SK-N-SH (cell line): ENCODE measurements at regions not wholly inside any gene's neighbourhood (a gene's known extent, or its start where the extent isn't known, plus 50 kb on each side); places are given as distances from the start of the nearest gene placed in this dataset.

Experiments used
- CTCF ChIA-PET: fragments of 300-600, 350-600 bp; formaldehyde crosslinking; extraction: SDS; loops from one replicate; lab custom pipeline; 2021; lab: Yijun Ruan, JAX
- POLR2A ChIA-PET: fragments of 350-600 bp; sonication (Branson Sonifier 250); formaldehyde crosslinking; extraction: SDS; loops from one replicate; lab custom pipeline; 2020; ENCODE audit warnings: antibody characterized with exemption, inconsistent platforms; lab: Yijun Ruan, JAX
- DNase-seq: peaks from one replicate; pipeline ENCODE4 v3.0.0; 2012
- H2AFZ ChIP-seq: fragments of 200-600 bp; sonication (generic); 2 replicates; pipeline ENCODE4 v1.8.1; 2016; ENCODE audit warnings: antibody characterized with exemption, mild to moderate bottlenecking, low read depth
- H3F3A ChIP-seq: fragments of 200-600 bp; sonication (generic); replicated peaks from 2 replicates; pipeline ENCODE3; 2016; ENCODE audit warnings: antibody characterized with exemption, mild to moderate bottlenecking; ENCODE audit not compliant: insufficient read depth
- H3K27ac ChIP-seq, 2 experiments: fragments of 200-500 bp in 1 of 2; fragments of 200-600 bp in 1 of 2; sonication (Bioruptor generic) in 1 of 2; sonication (generic), shearing (Covaris generic) in 1 of 2; 2 replicates each; pipeline versions ENCODE4 v1.5.1 to v1.6.1; 2014 to 2016; ENCODE audit warnings: low read depth in 2 of 2, inconsistent platforms in 1 of 2, low read length in 1 of 2, mild to moderate bottlenecking in 1 of 2, mixed read lengths in 1 of 2
- H3K27me3 ChIP-seq: fragments of 200-600 bp; sonication (generic), shearing (Covaris generic); 2 replicates; pipeline ENCODE4 v1.6.1; 2016; ENCODE audit warnings: mixed run types; ENCODE audit not compliant: insufficient read depth
- H3K36me3 ChIP-seq, 2 experiments: fragments of 200-500 bp in 1 of 2; fragments of 200-600 bp in 1 of 2; sonication (Bioruptor generic) in 1 of 2; sonication (generic) in 1 of 2; replicated peaks in 1 of 2; 2 replicates each; pipeline versions ENCODE3 to v1.5.1; 2014 to 2016; ENCODE audit warnings: low read length in 1 of 2, mild to moderate bottlenecking in 1 of 2; ENCODE audit not compliant: insufficient read depth in 2 of 2, control insufficient read depth in 1 of 2
- H3K4me1 ChIP-seq, 2 experiments: fragments of 200-500 bp in 1 of 2; fragments of 200-600 bp in 1 of 2; sonication (Bioruptor generic) in 1 of 2; sonication (generic), shearing (Covaris generic) in 1 of 2; 2 replicates each; pipeline versions ENCODE4 v1.5.1 to v1.6.1; 2014 to 2016; ENCODE audit warnings: low read depth in 1 of 2, low read length in 1 of 2, mixed run types in 1 of 2; ENCODE audit not compliant: insufficient read depth in 2 of 2, control insufficient read depth in 1 of 2
- H3K4me2 ChIP-seq: fragments of 200-600 bp; sonication (generic), shearing (Covaris generic); 2 replicates; pipeline ENCODE4 v1.6.1; 2017; ENCODE audit warnings: mixed run types
- H3K4me3 ChIP-seq, 2 experiments: fragments of 200-500 bp in 1 of 2; fragments of 200-600 bp in 1 of 2; sonication (Bioruptor generic) in 1 of 2; sonication (generic), shearing (Covaris generic) in 1 of 2; 2 replicates each; pipeline versions ENCODE4 v1.5.1 to v1.8.1; 2014 to 2016; ENCODE audit warnings: low read depth in 2 of 2, inconsistent platforms in 1 of 2, low read length in 1 of 2, mild to moderate bottlenecking in 1 of 2, mixed read lengths in 1 of 2, moderate library complexity in 1 of 2
- H3K79me2 ChIP-seq: fragments of 200-600 bp; sonication (generic); 2 replicates; pipeline ENCODE4 v1.8.1; 2017; ENCODE audit warnings: mild to moderate bottlenecking; ENCODE audit not compliant: insufficient read depth
- H3K9ac ChIP-seq: fragments of 200-600 bp; sonication (generic); 2 replicates; pipeline ENCODE4 v1.6.1; 2017; ENCODE audit warnings: mixed run types
- H3K9me2 ChIP-seq: fragments of 200-600 bp; sonication (generic); 2 replicates; pipeline ENCODE4 v1.6.1; 2017; ENCODE audit warnings: mixed run types
- H3K9me3 ChIP-seq: fragments of 200-600 bp; sonication (generic); 2 replicates; pipeline ENCODE4 v1.6.1; 2017; ENCODE audit warnings: mixed run types, mild to moderate bottlenecking, moderate library complexity
- H4K20me1 ChIP-seq: fragments of 200-600 bp; sonication (generic); 2 replicates; pipeline ENCODE4 v1.6.1; 2017; ENCODE audit warnings: mild to moderate bottlenecking, mixed run types; ENCODE audit not compliant: insufficient read depth
- CHD2 ChIP-seq: fragments of 150-350 bp; IDR thresholded peaks from 2 replicates; pipeline ENCODE4 v1.6.1; 2018; ENCODE audit warnings: low read length; ENCODE audit not compliant: partially characterized antibody
- GABPA ChIP-seq: IDR thresholded peaks from 2 replicates; pipeline ENCODE4 v1.4.0; 2012; ENCODE audit warnings: low read depth, mild to moderate bottlenecking
- GATA2 ChIP-seq: sonication (generic); formaldehyde crosslinking; IDR thresholded peaks from 2 replicates; pipeline ENCODE4 v1.5.0; 2020; ENCODE audit warnings: mild to moderate bottlenecking, missing genetic modification reagents
- POLR2AphosphoS5 ChIP-seq: IDR thresholded peaks from 2 replicates; pipeline ENCODE4 v1.6.1; 2012; ENCODE audit warnings: low read depth, low read length
- RCOR1 ChIP-seq: fragments of 150-350 bp; IDR thresholded peaks from 2 replicates; pipeline ENCODE4 v1.6.1; 2017; ENCODE audit warnings: antibody characterized with exemption, low read length
- SIN3A ChIP-seq: IDR thresholded peaks from 2 replicates; pipeline ENCODE4 v1.6.1; 2012; ENCODE audit warnings: low read depth, mild to moderate bottlenecking, low read length, moderate library complexity, borderline replicate concordance
- TAF1 ChIP-seq: IDR thresholded peaks from 2 replicates; pipeline ENCODE4 v1.6.1; 2012; ENCODE audit warnings: low read depth, mild to moderate bottlenecking, low read length, moderate library complexity, borderline replicate concordance
- TEAD4 ChIP-seq: IDR thresholded peaks from 2 replicates; pipeline ENCODE4 v1.4.0; 2012; ENCODE audit warnings: mild to moderate bottlenecking, borderline replicate concordance; ENCODE audit not compliant: insufficient read depth
- WGBS: methylation state at CpG from one replicate; pipeline ENCODE4 v1.1.6; 2017; ENCODE audit warnings: low lambda C conversion rate; 5-methylcytosine and 5-hydroxymethylcytosine counted together
- TF ChIP-seq, protein P1 (sequence below): IDR thresholded peaks from 2 replicates; pipeline ENCODE4 v1.4.0; 2012; ENCODE audit warnings: low read depth, borderline replicate concordance
- TF ChIP-seq, protein P2 (sequence below): IDR thresholded peaks from 2 replicates; pipeline ENCODE4 v1.6.1; 2012; ENCODE audit warnings: mild to moderate bottlenecking, low read depth, low read length, moderate library complexity
- TF ChIP-seq, protein P3 (sequence below): fragments of 150-350 bp; IDR thresholded peaks from 2 replicates; pipeline ENCODE4 v1.6.1; 2016; ENCODE audit warnings: mild to moderate bottlenecking, low read depth, low read length
- TF ChIP-seq, protein P4 (sequence below): fragments of 200-600 bp; sonication (generic); IDR thresholded peaks from 2 replicates; pipeline ENCODE4 v1.6.1; 2017; ENCODE audit warnings: antibody characterized with exemption, mild to moderate bottlenecking, moderate library complexity

DNA sequence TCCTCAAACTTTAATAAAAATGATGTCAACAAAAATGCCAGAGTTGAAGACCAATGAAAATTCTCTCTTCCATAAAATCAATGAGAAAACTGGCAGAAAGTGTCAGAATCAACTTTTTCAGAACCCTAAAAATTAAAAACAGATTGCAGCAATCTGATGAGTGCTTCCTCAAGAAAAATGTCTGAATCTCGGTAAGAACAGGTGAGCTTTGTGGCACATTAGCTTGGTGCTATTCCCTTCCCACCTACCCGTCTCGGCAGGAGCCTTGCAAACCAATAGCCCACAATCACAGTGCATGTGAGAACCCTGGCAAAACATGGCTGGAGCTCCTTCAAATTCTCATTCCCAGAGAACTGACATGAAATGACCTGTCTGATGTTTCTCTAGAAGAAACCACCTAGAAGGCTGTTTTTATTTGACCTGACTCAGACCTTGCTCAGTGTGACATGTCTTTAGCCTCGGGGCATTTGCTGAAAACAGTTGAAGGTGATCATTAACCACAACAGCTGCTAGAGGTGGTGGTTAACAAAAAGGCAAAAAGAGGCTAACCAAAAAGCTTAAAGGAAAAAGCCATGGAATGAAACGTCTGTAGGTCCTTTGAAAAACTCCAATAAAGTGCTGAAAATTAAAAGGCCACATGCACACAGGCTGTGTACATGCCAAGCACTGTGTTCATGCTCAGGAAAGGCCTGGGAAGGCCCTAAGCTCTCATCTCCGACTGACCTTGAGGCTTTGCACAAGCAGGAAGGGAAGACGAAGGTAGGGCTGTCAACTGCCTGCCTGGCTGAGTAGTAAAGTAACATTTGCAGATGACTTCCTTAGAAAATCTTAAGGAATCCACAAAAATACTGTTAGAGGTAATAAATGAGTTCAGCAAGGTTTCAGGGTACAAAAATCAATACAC is 253.0 kb upstream of the NSMCE3 start:
- ChIA-PET CTCF (no interaction called here), POLR2A (no interaction called here)
- Histone ChIP-seq H3K4me3 (no peak overlapping the region), H3K27me3 (no peaks in the 10 kb centered on the region), H3F3A (no peaks in the 10 kb centered on the region), H3K79me2 (no peaks in the 10 kb centered on the region), H4K20me1 (no peaks in the 10 kb centered on the region), H3K9me3 (no peaks in the 10 kb centered on the region), H3K4me2 (no peak overlapping the region), H2AFZ (no peak overlapping the region), H3K9ac (no peak overlapping the region), H3K36me3 (no peaks in the 10 kb centered on the region), H3K9me2 (no peaks in the 10 kb centered on the region), H3K27ac (no peak overlapping the region), H3K4me1 (no peaks in the 10 kb centered on the region; a peak in 1 of 4 replicates)
- WGBS, result 15% methylated on average over 7 of the region's 7 CpGs
- no peak for DNase-seq
- no peak for TF ChIP-seq CHD2

DNA sequence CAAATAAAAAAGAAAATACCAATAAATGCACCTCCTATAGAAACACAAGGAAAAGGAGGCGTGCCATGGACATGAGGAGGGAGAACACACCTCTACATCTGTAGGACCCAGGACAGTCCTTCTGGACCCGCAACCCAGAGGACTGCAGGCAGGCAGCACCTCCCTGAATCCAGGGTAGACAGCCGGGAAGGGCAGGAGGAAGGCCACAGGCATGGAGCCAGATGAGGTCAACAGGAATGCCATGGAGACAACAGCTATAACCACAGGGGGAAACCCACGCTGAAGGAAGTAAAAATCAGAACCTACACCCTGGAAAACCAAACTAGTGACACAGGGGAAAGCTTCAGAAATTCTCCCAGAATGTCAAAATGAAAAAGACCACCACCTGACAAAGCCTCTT is 248.8 kb upstream of the NSMCE3 start:
- POLR2A ChIA-PET, result no interaction called here

More for the DNA sequence above, 248.8 kb upstream of the NSMCE3 start:
- H3K4me3 ChIP-seq, result no peak overlapping the region
- H2AFZ ChIP-seq, result no peak overlapping the region
- H3K4me1 ChIP-seq, result no peaks in the 10 kb centered on the region
- TF ChIP-seq POLR2AphosphoS5, result no peak
- no peak for TF ChIP-seq TAF1
- TF ChIP-seq, protein P1, sequence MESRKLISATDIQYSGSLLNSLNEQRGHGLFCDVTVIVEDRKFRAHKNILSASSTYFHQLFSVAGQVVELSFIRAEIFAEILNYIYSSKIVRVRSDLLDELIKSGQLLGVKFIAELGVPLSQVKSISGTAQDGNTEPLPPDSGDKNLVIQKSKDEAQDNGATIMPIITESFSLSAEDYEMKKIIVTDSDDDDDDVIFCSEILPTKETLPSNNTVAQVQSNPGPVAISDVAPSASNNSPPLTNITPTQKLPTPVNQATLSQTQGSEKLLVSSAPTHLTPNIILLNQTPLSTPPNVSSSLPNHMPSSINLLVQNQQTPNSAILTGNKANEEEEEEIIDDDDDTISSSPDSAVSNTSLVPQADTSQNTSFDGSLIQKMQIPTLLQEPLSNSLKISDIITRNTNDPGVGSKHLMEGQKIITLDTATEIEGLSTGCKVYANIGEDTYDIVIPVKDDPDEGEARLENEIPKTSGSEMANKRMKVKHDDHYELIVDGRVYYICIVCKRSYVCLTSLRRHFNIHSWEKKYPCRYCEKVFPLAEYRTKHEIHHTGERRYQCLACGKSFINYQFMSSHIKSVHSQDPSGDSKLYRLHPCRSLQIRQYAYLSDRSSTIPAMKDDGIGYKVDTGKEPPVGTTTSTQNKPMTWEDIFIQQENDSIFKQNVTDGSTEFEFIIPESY, result no peak
- TF ChIP-seq, protein P2, sequence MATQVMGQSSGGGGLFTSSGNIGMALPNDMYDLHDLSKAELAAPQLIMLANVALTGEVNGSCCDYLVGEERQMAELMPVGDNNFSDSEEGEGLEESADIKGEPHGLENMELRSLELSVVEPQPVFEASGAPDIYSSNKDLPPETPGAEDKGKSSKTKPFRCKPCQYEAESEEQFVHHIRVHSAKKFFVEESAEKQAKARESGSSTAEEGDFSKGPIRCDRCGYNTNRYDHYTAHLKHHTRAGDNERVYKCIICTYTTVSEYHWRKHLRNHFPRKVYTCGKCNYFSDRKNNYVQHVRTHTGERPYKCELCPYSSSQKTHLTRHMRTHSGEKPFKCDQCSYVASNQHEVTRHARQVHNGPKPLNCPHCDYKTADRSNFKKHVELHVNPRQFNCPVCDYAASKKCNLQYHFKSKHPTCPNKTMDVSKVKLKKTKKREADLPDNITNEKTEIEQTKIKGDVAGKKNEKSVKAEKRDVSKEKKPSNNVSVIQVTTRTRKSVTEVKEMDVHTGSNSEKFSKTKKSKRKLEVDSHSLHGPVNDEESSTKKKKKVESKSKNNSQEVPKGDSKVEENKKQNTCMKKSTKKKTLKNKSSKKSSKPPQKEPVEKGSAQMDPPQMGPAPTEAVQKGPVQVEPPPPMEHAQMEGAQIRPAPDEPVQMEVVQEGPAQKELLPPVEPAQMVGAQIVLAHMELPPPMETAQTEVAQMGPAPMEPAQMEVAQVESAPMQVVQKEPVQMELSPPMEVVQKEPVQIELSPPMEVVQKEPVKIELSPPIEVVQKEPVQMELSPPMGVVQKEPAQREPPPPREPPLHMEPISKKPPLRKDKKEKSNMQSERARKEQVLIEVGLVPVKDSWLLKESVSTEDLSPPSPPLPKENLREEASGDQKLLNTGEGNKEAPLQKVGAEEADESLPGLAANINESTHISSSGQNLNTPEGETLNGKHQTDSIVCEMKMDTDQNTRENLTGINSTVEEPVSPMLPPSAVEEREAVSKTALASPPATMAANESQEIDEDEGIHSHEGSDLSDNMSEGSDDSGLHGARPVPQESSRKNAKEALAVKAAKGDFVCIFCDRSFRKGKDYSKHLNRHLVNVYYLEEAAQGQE, result no peak
- TF ChIP-seq RCOR1, result no peak
- TF ChIP-seq SIN3A, result no peak
- TF ChIP-seq TEAD4, result no peak
- TF ChIP-seq, protein P3, sequence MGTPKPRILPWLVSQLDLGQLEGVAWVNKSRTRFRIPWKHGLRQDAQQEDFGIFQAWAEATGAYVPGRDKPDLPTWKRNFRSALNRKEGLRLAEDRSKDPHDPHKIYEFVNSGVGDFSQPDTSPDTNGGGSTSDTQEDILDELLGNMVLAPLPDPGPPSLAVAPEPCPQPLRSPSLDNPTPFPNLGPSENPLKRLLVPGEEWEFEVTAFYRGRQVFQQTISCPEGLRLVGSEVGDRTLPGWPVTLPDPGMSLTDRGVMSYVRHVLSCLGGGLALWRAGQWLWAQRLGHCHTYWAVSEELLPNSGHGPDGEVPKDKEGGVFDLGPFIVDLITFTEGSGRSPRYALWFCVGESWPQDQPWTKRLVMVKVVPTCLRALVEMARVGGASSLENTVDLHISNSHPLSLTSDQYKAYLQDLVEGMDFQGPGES, result no peak
- TF ChIP-seq, protein P4, sequence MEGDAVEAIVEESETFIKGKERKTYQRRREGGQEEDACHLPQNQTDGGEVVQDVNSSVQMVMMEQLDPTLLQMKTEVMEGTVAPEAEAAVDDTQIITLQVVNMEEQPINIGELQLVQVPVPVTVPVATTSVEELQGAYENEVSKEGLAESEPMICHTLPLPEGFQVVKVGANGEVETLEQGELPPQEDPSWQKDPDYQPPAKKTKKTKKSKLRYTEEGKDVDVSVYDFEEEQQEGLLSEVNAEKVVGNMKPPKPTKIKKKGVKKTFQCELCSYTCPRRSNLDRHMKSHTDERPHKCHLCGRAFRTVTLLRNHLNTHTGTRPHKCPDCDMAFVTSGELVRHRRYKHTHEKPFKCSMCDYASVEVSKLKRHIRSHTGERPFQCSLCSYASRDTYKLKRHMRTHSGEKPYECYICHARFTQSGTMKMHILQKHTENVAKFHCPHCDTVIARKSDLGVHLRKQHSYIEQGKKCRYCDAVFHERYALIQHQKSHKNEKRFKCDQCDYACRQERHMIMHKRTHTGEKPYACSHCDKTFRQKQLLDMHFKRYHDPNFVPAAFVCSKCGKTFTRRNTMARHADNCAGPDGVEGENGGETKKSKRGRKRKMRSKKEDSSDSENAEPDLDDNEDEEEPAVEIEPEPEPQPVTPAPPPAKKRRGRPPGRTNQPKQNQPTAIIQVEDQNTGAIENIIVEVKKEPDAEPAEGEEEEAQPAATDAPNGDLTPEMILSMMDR, result no peak
- no peak for TF ChIP-seq GATA2
- no peak for TF ChIP-seq GABPA
- H3K27me3 ChIP-seq, result no peaks in the 10 kb centered on the region
- no peaks in the 10 kb centered on the region for H3K36me3 ChIP-seq
- H3K4me2 ChIP-seq, result no peak overlapping the region
- CTCF ChIA-PET, result no interaction called here
- H4K20me1 ChIP-seq, result no peaks in the 10 kb centered on the region
- H3K9me3 ChIP-seq, result no peaks in the 10 kb centered on the region
- no peaks in the 10 kb centered on the region for H3F3A ChIP-seq
- no peaks in the 10 kb centered on the region for H3K79me2 ChIP-seq
- WGBS, result 25% methylated on average over 4 of the region's 4 CpGs
- H3K9me2 ChIP-seq, result no peaks in the 10 kb centered on the region
- no peak overlapping the region for H3K27ac ChIP-seq
- H3K9ac ChIP-seq, result no peak overlapping the region
- no peak for DNase-seq
